Fibroblast of lung (primary cell): ENCODE measurements at regions not wholly inside any gene's neighbourhood (a gene's known extent, or its start where the extent isn't known, plus 50 kb on each side); places are given as distances from the start of the nearest gene placed in this dataset.

ENCODE experiments used
- DNase-seq, 2 donors: peaks; one replicate each; pipeline versions ENCODE4 v3.0.0 to v3.0.0-alpha.2; 2010; ENCODE audit warnings: low read depth in 2 of 2
- H2AFZ ChIP-seq: 2 replicates; pipeline ENCODE4 v1.5.1; 2012; ENCODE audit warnings: low read length, control low read depth, inconsistent platforms
- H3K27ac ChIP-seq: 2 replicates; pipeline ENCODE4 v1.5.1; 2011; ENCODE audit warnings: low read length, control low read depth; ENCODE audit not compliant: insufficient read depth
- H3K27me3 ChIP-seq: 2 replicates; pipeline ENCODE4 v1.5.1; 2011; ENCODE audit warnings: mild to moderate bottlenecking, low read length; ENCODE audit not compliant: control insufficient read depth, insufficient read depth
- H3K36me3 ChIP-seq: 2 replicates; pipeline ENCODE4 v1.5.1; 2011; ENCODE audit warnings: low read length; ENCODE audit not compliant: control insufficient read depth, insufficient read depth
- H3K4me1 ChIP-seq: 2 replicates; pipeline ENCODE4 v1.5.1; 2011; ENCODE audit warnings: low read length; ENCODE audit not compliant: control insufficient read depth, insufficient read depth; ENCODE audit errors: extremely low read depth
- H3K4me2 ChIP-seq: 2 replicates; pipeline ENCODE4 v1.5.1; 2011; ENCODE audit warnings: low read length, control low read depth; ENCODE audit not compliant: insufficient read depth; ENCODE audit errors: extremely low read depth
- H3K4me3 ChIP-seq, 4 experiments: fragments of 200-600 bp in 1 of 4; sonication (generic) in 1 of 4; replicated peaks in 1 of 4; 2 replicates each; pipeline ENCODE4 v1.5.1; 2011 to 2016; ENCODE audit warnings: low read length in 4 of 4, low read depth in 3 of 4, mild to moderate bottlenecking in 3 of 4, control low read depth in 2 of 4, inconsistent platforms in 1 of 4, mixed read lengths in 1 of 4; ENCODE audit not compliant: insufficient read depth in 1 of 4; ENCODE audit errors: control extremely low read depth in 1 of 4
- H3K79me2 ChIP-seq: 2 replicates; pipeline ENCODE4 v1.5.1; 2012; ENCODE audit warnings: mild to moderate bottlenecking, low read length, inconsistent platforms; ENCODE audit not compliant: control insufficient read depth, insufficient read depth
- H3K9ac ChIP-seq: 2 replicates; pipeline ENCODE4 v1.5.1; 2011; ENCODE audit warnings: mild to moderate bottlenecking, low read length, control low read depth; ENCODE audit not compliant: insufficient read depth
- H3K9me3 ChIP-seq: 2 replicates; pipeline ENCODE4 v1.5.1; 2012; ENCODE audit warnings: low read depth, low read length; ENCODE audit not compliant: control insufficient read depth, insufficient read depth
- H4K20me1 ChIP-seq: 2 replicates; pipeline ENCODE4 v1.5.1; 2011; ENCODE audit warnings: low read length; ENCODE audit not compliant: control insufficient read depth, insufficient read depth; ENCODE audit errors: extremely low read depth
- CTCF ChIP-seq, 2 donors: IDR thresholded peaks in 1 of 2; conservative IDR thresholded peaks in 1 of 2; 1 replicate in 1 of 2; 2 replicates in 1 of 2; pipeline ENCODE4 v1.5.1; 2011 to 2012; ENCODE audit warnings: low read length in 2 of 2, control low read depth in 1 of 2, inconsistent platforms in 1 of 2, low read depth in 1 of 2, mild to moderate bottlenecking in 1 of 2
- EZH2 ChIP-seq: IDR thresholded peaks from 2 replicates; pipeline ENCODE4 v1.5.1; 2012; ENCODE audit warnings: low read length, control low read depth, mild to moderate bottlenecking; ENCODE audit errors: missing control alignments

GRCh38 chr10:15990535-15991129, 130.3 kb upstream of the MINDY3 start:
- Histone ChIP-seq H3K4me3 (no peak overlapping the region), H3K9ac (no peak overlapping the region), H3K4me2 (no peak overlapping the region), H3K4me1 (no peaks in the 10 kb centered on the region), H4K20me1 (no peaks in the 10 kb centered on the region), H3K27ac (no peak overlapping the region), H3K27me3 (no peaks in the 10 kb centered on the region), H2AFZ (no peak overlapping the region), H3K79me2 (no peaks in the 10 kb centered on the region), H3K36me3 (no peaks in the 10 kb centered on the region), H3K9me3 (no peaks in the 10 kb centered on the region)
- TF ChIP-seq EZH2 (no peak), CTCF (conservative IDR thresholded peaks at IDR 0.05 in 1 of 2, IDR thresholded peaks at IDR 0.05 in 1 of 2; ENCODE audit: low read depth in 1 of 2, low read length in 2 of 2) (no peak)
- no peak for DNase-seq

GRCh38 chr10:15997313-15997712, 137.0 kb upstream of the MINDY3 start:
- TF ChIP-seq CTCF (conservative IDR thresholded peaks at IDR 0.05 in 1 of 2, IDR thresholded peaks at IDR 0.05 in 1 of 2; ENCODE audit: low read depth in 1 of 2, low read length in 2 of 2) (no peak), EZH2 (no peak)
- no peaks in the 10 kb centered on the region for H3K9me3 ChIP-seq
- H3K4me2 ChIP-seq, result no peak overlapping the region

GRCh38 chr10:16001581-16001980, 141.3 kb upstream of the MINDY3 start:
- Histone ChIP-seq H3K36me3 (no peaks in the 10 kb centered on the region), H3K79me2 (no peaks in the 10 kb centered on the region), H3K9ac (no peak overlapping the region), H3K4me2 (no peak overlapping the region), H3K9me3 (no peaks in the 10 kb centered on the region), H3K27ac (no peak overlapping the region), H3K27me3 (no peaks in the 10 kb centered on the region), H2AFZ (no peak overlapping the region), H3K4me1 (no peaks in the 10 kb centered on the region), H3K4me3 (no peak overlapping the region), H4K20me1 (no peaks in the 10 kb centered on the region)
- DNase-seq, result no peak
- TF ChIP-seq EZH2 (no peak), CTCF (conservative IDR thresholded peaks at IDR 0.05 in 1 of 2, IDR thresholded peaks at IDR 0.05 in 1 of 2; ENCODE audit: low read depth in 1 of 2, low read length in 2 of 2) (no peak)

More at GRCh38 chr10:15997313-15997712, 137.0 kb upstream of the MINDY3 start:
- Histone ChIP-seq H3K4me3 (no peak overlapping the region), H4K20me1 (no peaks in the 10 kb centered on the region), H3K27ac (no peak overlapping the region), H3K27me3 (no peaks in the 10 kb centered on the region), H3K36me3 (no peaks in the 10 kb centered on the region), H3K79me2 (no peaks in the 10 kb centered on the region), H3K9ac (no peak overlapping the region), H3K4me1 (no peaks in the 10 kb centered on the region), H2AFZ (no peak overlapping the region)
- no peak for DNase-seq
